Pancreas (tissue), 10 donors: ENCODE measurements at regions not wholly inside any gene's neighbourhood (a gene's known extent, or its start where the extent isn't known, plus 50 kb on each side); places are given as distances from the start of the nearest gene placed in this dataset.

Source experiments
- ATAC-seq, 4 donors: fragments of 200-7000 bp; cut with Tn5 transposase; one replicate each; pipeline versions ENCODE4 v1.8.0 to v1.9.1; 2020; ENCODE audit warnings: mild to moderate bottlenecking in 4 of 4, moderate library complexity in 4 of 4
- DNase-seq, 6 donors: peaks; one replicate each; pipeline ENCODE4 v3.0.0-alpha.2; 2020
- FAIRE-seq: peaks from 2 replicates; lab custom pipeline; 2012; peaks lifted over from hg19 to GRCh38; lab: Jason Lieb, UNC
- H3K27ac ChIP-seq, 4 donors: fragments of 200-600 bp; sonication (generic); 1 replicate in 3 of 4; 2 replicates in 1 of 4; pipeline versions ENCODE4 v1.5.0 to v1.8.0; 2020
- H3K27me3 ChIP-seq, 4 donors: fragments of 200-600 bp; one replicate each; pipeline ENCODE4 v1.8.0; 2021
- H3K36me3 ChIP-seq, 3 donors: fragments of 200-600 bp; sonication (generic) in 1 of 3; one replicate each; pipeline versions ENCODE4 v1.5.0 to v1.8.0; 2020 to 2021
- H3K4me1 ChIP-seq, 3 donors: fragments of 200-600 bp; one replicate each; pipeline ENCODE4 v1.8.0; 2021
- H3K4me3 ChIP-seq, 4 donors: fragments of 200-600 bp; sonication (generic) in 2 of 4; one replicate each; pipeline versions ENCODE4 v1.5.0 to v1.8.0; 2020 to 2021
- H3K9me3 ChIP-seq, 4 donors: fragments of 200-600 bp; one replicate each; pipeline ENCODE4 v1.8.0; 2021
- CTCF ChIP-seq, 4 donors: fragments of 200-600 bp; sonication (generic) in 3 of 4; IDR thresholded peaks; one replicate each; pipeline versions ENCODE4 v1.5.0 to v1.8.0; 2021; ENCODE audit warnings: antibody characterized with exemption in 4 of 4
- WGBS, 2 donors: extraction: QIAGEN DNeasy Blood & Tissue Kit; methylation state at CpG; one replicate each; pipeline ENCODE4 v1.1.7; 2013; 5-methylcytosine and 5-hydroxymethylcytosine counted together
- intact Hi-C, 3 donors: fragments of 100-400 bp; cut with DNase I; formaldehyde crosslinking; loops; one replicate each; pipeline versions ENCODE4 v1.11.1 to v1.14.2; 2022
- donor health status: healthy with polysubstance abuse.
- donor health status: DM: no; HTN: no; CAD: no; lungs with moderate emphysema.
- donor health status: DM: no; HTN: no; CAD: no.
- donor health status: control.
- donor health status: control.
- donor health status: Bipolar disorder and iron deficiency.
- donor health status: DM: yes; HTN: yes; CAD: no.
- donor health status: DM: no; HTN: no; CAD: no.
- donor health status: DM: no; HTN: no; CAD: no.
- donor health status: DM: yes; HTN: yes; CAD: no.

- TF ChIP-seq CTCF (IDR thresholded peaks at IDR 0.05), result no peak
- Histone ChIP-seq H3K36me3 (no peaks in the 10 kb centered on the region), H3K27me3 (no peaks in the 10 kb centered on the region), H3K9me3 (no peaks in the 10 kb centered on the region), H3K27ac (no peak overlapping the region), H3K4me3 (no peak overlapping the region), H3K4me1 (no peaks in the 10 kb centered on the region)
- no peak for DNase-seq
- no peak for FAIRE-seq
- 86 to 91% methylated on average over 5 of the region's 5 CpGs for WGBS, 2 donors
- intact Hi-C loops, result no loop called here
- no peak for ATAC-seq
These were observed 200.7 kb downstream of the TJP1 start for GRCh38 chr15:29621616-29622015.

GRCh38 chr15:29618586-29618985 lies 203.7 kb downstream of the TJP1 start:
- 94 to 100% methylated on average over 2 of the region's 2 CpGs for WGBS, 2 donors
- no peaks in the 10 kb centered on the region for H3K4me1 ChIP-seq
- TF ChIP-seq CTCF (IDR thresholded peaks at IDR 0.05), result no peak
- DNase-seq (no peak), FAIRE-seq (no peak), ATAC-seq (no peak)
- H3K27ac ChIP-seq, result no peak overlapping the region
- no peak overlapping the region for H3K4me3 ChIP-seq
- intact Hi-C loops, result no loop called here
- no peaks in the 10 kb centered on the region for H3K9me3 ChIP-seq
- H3K27me3 ChIP-seq, result no peaks in the 10 kb centered on the region
- H3K36me3 ChIP-seq, result no peaks in the 10 kb centered on the region

GRCh38 chr15:29616512-29616911 lies 205.8 kb downstream of the TJP1 start:
- no peak for TF ChIP-seq CTCF (IDR thresholded peaks at IDR 0.05)
- H3K27me3 ChIP-seq, result no peaks in the 10 kb centered on the region
- no peak overlapping the region for H3K4me3 ChIP-seq
- ATAC-seq (no peak), FAIRE-seq (no peak), DNase-seq (no peak)
- no peaks in the 10 kb centered on the region for H3K9me3 ChIP-seq
- no peaks in the 10 kb centered on the region for H3K36me3 ChIP-seq
- H3K27ac ChIP-seq, result no peak overlapping the region
- intact Hi-C loops, result no loop called here
- no peaks in the 10 kb centered on the region for H3K4me1 ChIP-seq

GRCh38 chr15:29615791-29616190 lies 206.5 kb downstream of the TJP1 start:
- Histone ChIP-seq H3K27ac (no peak overlapping the region), H3K4me3 (no peak overlapping the region), H3K27me3 (no peaks in the 10 kb centered on the region), H3K9me3 (no peaks in the 10 kb centered on the region), H3K4me1 (no peaks in the 10 kb centered on the region), H3K36me3 (no peaks in the 10 kb centered on the region)
- no peak for ATAC-seq
- no peak for TF ChIP-seq CTCF (IDR thresholded peaks at IDR 0.05)
- DNase-seq, result no peak
- FAIRE-seq, result no peak
- WGBS, 2 donors, result 83 to 85% methylated on average over 4 of the region's 4 CpGs
- intact Hi-C loops, result no loop called here

GRCh38 chr15:29613951-29614382 lies 208.3 kb downstream of the TJP1 start:
- ATAC-seq, result peak in 2 of 4 donors; percentile 44 to 47
- Histone ChIP-seq H3K27me3 (no peaks in the 10 kb centered on the region), H3K36me3 (no peaks in the 10 kb centered on the region), H3K4me1 (no peaks in the 10 kb centered on the region), H3K27ac (no peak overlapping the region), H3K4me3 (no peak overlapping the region), H3K9me3 (no peaks in the 10 kb centered on the region)
- WGBS, 2 donors, result 81 to 82% methylated on average over 16 of the region's 16 CpGs
- intact Hi-C loops, result no loop called here
- no peak for DNase-seq
- TF ChIP-seq CTCF (IDR thresholded peaks at IDR 0.05), result no peak
- no peak for FAIRE-seq
